Neutrophil (primary cell): ENCODE measurements at regions not wholly inside any gene's neighbourhood (a gene's known extent, or its start where the extent isn't known, plus 50 kb on each side); places are given as distances from the start of the nearest gene placed in this dataset.

Source experiments
- H3K27ac ChIP-seq: fragments of 200-600 bp; sonication (generic); 2 replicates; pipeline ENCODE4 v1.5.1; 2016; ENCODE audit warnings: mild to moderate bottlenecking, moderate library complexity
- H3K27me3 ChIP-seq: fragments of 200-600 bp; sonication (generic); 2 replicates; pipeline ENCODE4 v1.6.0; 2016; ENCODE audit warnings: mild to moderate bottlenecking
- H3K36me3 ChIP-seq: fragments of 200-600 bp; sonication (generic); 2 replicates; pipeline ENCODE4 v1.5.1; 2017
- H3K4me1 ChIP-seq, 2 experiments: fragments of 200-600 bp in 1 of 2; sonication (generic) in 1 of 2; 1 replicate in 1 of 2; 2 replicates in 1 of 2; pipeline versions ENCODE4 v1.5.1 to v1.6.1; 2013 to 2016; ENCODE audit warnings: low read depth in 1 of 2, low read length in 1 of 2, mild to moderate bottlenecking in 1 of 2, moderate library complexity in 1 of 2; ENCODE audit not compliant: control insufficient read depth in 1 of 2, insufficient read depth in 1 of 2
- H3K4me3 ChIP-seq, 2 experiments: fragments of 200-600 bp in 1 of 2; sonication (generic) in 1 of 2; 1 replicate in 1 of 2; 2 replicates in 1 of 2; pipeline ENCODE4 v1.5.1; 2013 to 2016; ENCODE audit warnings: low read depth in 1 of 2, low read length in 1 of 2, mild to moderate bottlenecking in 1 of 2, moderate library complexity in 1 of 2
- H3K9me3 ChIP-seq: fragments of 200-600 bp; sonication (generic); 2 replicates; pipeline ENCODE4 v1.5.1; 2016
- TF ChIP-seq, protein P1 (sequence below): fragments of 200-600 bp; sonication (generic); IDR thresholded peaks from 2 replicates; pipeline ENCODE4 v1.5.1; 2016; ENCODE audit warnings: antibody characterized with exemption

DNA sequence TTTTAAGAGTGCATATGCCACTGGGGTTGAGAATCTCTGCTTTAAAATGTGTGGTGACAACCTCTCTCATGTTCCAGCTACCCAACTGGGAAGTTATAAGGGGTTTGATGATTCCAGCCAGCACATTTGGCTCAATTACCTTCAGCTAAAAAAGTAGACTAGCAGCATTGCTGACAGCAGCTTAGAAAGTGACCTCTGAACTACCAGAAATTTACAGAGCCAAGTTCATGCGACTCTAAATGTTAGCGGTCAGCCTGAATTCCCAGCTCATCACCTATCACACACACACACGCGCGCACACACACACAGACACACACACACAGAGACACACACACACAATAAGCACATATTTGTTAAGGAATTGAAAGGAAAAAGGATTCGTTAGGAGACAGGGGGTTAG lies 377.5 kb downstream of the TMEM167A start:
- Histone ChIP-seq H3K9me3 (no peaks in the 10 kb centered on the region), H3K27me3 (no peaks in the 10 kb centered on the region), H3K4me1 (no peaks in the 10 kb centered on the region), H3K36me3 (no peaks in the 10 kb centered on the region), H3K27ac (no peak overlapping the region), H3K4me3 (no peak overlapping the region)
- TF ChIP-seq, protein P1, sequence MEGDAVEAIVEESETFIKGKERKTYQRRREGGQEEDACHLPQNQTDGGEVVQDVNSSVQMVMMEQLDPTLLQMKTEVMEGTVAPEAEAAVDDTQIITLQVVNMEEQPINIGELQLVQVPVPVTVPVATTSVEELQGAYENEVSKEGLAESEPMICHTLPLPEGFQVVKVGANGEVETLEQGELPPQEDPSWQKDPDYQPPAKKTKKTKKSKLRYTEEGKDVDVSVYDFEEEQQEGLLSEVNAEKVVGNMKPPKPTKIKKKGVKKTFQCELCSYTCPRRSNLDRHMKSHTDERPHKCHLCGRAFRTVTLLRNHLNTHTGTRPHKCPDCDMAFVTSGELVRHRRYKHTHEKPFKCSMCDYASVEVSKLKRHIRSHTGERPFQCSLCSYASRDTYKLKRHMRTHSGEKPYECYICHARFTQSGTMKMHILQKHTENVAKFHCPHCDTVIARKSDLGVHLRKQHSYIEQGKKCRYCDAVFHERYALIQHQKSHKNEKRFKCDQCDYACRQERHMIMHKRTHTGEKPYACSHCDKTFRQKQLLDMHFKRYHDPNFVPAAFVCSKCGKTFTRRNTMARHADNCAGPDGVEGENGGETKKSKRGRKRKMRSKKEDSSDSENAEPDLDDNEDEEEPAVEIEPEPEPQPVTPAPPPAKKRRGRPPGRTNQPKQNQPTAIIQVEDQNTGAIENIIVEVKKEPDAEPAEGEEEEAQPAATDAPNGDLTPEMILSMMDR, result no peak

- H3K9me3 ChIP-seq, result no peaks in the 10 kb centered on the region
- no peak overlapping the region for H3K27ac ChIP-seq
- no peaks in the 10 kb centered on the region for H3K27me3 ChIP-seq
- no peaks in the 10 kb centered on the region for H3K4me1 ChIP-seq
- no peak overlapping the region for H3K4me3 ChIP-seq
- no peaks in the 10 kb centered on the region for H3K36me3 ChIP-seq
- TF ChIP-seq, protein P1, result no peak
These were observed 379.2 kb downstream of the TMEM167A start for GRCh38 chr5:82698026-82698425.

DNA sequence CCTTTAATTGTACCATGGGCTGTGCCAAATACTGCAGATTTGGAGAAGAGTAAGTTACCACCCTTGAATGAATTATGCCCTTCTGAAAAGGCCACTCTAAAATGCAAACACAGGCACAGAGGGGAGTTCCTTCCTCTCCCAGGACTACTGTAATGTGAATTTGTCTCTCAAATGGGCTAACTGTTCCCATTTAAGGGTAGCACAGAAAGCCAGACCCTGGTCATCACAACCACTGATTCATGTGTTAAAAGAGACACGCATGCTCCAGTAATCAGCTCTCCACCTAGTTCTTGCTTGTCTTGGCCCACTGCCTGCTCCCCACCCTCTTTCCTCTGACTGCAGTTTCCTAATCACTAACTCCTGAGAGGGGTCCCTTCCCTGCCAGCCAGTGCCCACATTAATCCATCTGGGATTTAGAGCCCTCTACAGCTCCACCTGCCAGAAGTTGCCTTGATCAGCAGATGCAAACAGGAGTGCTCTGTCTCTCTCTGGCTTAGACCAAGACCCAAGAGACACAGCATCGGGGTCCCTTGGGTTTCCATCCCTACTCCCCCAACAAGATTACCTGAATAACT lies 382.4 kb downstream of the TMEM167A start:
- H3K4me3 ChIP-seq, result no peak overlapping the region
- TF ChIP-seq, protein P1, result no peak
- H3K27me3 ChIP-seq, result no peaks in the 10 kb centered on the region
- no peaks in the 10 kb centered on the region for H3K36me3 ChIP-seq
- no peak overlapping the region for H3K27ac ChIP-seq
- no peaks in the 10 kb centered on the region for H3K9me3 ChIP-seq
- no peaks in the 10 kb centered on the region for H3K4me1 ChIP-seq

DNA sequence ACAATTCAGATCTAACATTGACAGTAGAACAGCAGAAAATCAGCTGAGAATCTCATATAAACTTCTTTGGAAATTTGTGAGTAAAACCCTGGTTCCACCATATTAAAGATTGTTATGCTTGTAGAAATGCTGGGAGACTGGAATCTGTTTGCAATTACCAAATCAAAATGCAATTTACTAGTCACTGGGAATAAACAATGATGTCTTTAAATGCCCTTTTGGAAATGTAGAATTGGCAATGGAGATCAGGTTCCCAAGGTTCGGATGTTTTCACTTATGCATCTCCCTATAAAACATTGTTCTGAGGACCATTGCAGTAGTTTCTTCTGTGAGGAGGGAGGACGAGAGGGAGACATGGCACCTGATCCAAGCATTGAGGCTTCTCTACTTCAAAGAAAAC lies 384.4 kb downstream of the TMEM167A start:
- Histone ChIP-seq H3K4me1 (no peaks in the 10 kb centered on the region), H3K4me3 (no peak overlapping the region), H3K9me3 (no peaks in the 10 kb centered on the region), H3K27me3 (no peaks in the 10 kb centered on the region), H3K27ac (no peak overlapping the region), H3K36me3 (no peaks in the 10 kb centered on the region)
- TF ChIP-seq, protein P1, result no peak

- H3K4me3 ChIP-seq, result no peak overlapping the region
- no peaks in the 10 kb centered on the region for H3K4me1 ChIP-seq
- no peaks in the 10 kb centered on the region for H3K36me3 ChIP-seq
- H3K27ac ChIP-seq, result no peak overlapping the region
- H3K9me3 ChIP-seq, result no peaks in the 10 kb centered on the region
- no peaks in the 10 kb centered on the region for H3K27me3 ChIP-seq
- TF ChIP-seq, protein P1, result no peak
These were observed 392.5 kb downstream of the TMEM167A start for GRCh38 chr5:82684659-82685058.

GRCh38 chr5:82684165-82684564 lies 393.0 kb downstream of the TMEM167A start:
- Histone ChIP-seq H3K4me1 (no peaks in the 10 kb centered on the region), H3K27ac (no peak overlapping the region), H3K9me3 (no peaks in the 10 kb centered on the region), H3K4me3 (no peak overlapping the region), H3K27me3 (no peaks in the 10 kb centered on the region), H3K36me3 (no peaks in the 10 kb centered on the region)
- TF ChIP-seq, protein P1, result no peak
